Thyroid gland (tissue), 4 donors: ENCODE measurements at regions not wholly inside any gene's neighbourhood (a gene's known extent, or its start where the extent isn't known, plus 50 kb on each side); places are given as distances from the start of the nearest gene placed in this dataset.

ENCODE experiments used
- CTCF ChIP-seq, 6 experiments: fragments of 200-600 bp in 3 of 6; fragments of 450-650 bp in 3 of 6; sonication (generic) in 3 of 6; IDR thresholded peaks; one replicate each; pipeline ENCODE4 v1.5.1; 2016 to 2019; ENCODE audit warnings: antibody characterized with exemption in 6 of 6, mild to moderate bottlenecking in 2 of 6, inconsistent platforms in 1 of 6, moderate library complexity in 1 of 6
- POLR2A ChIP-seq, 2 donors: fragments of 450-650 bp; IDR thresholded peaks; one replicate each; pipeline ENCODE4 v1.6.1; 2017; ENCODE audit warnings: antibody characterized with exemption in 2 of 2, mild to moderate bottlenecking in 2 of 2, moderate library complexity in 1 of 2

- no peak for TF ChIP-seq CTCF (IDR thresholded peaks at IDR 0.05)
- no peak for TF ChIP-seq POLR2A (IDR thresholded peaks at IDR 0.05)
These were observed 317.8 kb upstream of the NCAM1 start for GRCh38 chr11:112643416-112643815.
